HCT116 (cell line): ENCODE measurements at regions not wholly inside any gene's neighbourhood (a gene's known extent, or its start where the extent isn't known, plus 50 kb on each side); places are given as distances from the start of the nearest gene placed in this dataset.
A peak's percentile ranks its signal among the peaks of the same experiment; 100 is the strongest.

Experiments used
- ATAC-seq: fragments of 200-7000 bp; cut with Tn5 transposase; 2 replicates; pipeline ENCODE4 v1.9.1; 2020; ENCODE audit warnings: mild to moderate bottlenecking, moderate library complexity
- BruUV-seq: library from RNA; stranded (reverse); fragments of 400-500 nt; replicated peaks from 2 replicates; lab custom pipeline; 2021; lab: Mats Ljungman, UMichigan
- CTCF ChIA-PET: fragments of 300-600 bp; sonication (Branson Sonifier 250); formaldehyde crosslinking; loops from one replicate; lab custom pipeline; 2021; ENCODE audit warnings: antibody characterized with exemption; lab: Charles Lee
- POLR2A ChIA-PET: fragments of 300-600, 350-600 bp; sonication (Branson Sonifier 250); formaldehyde crosslinking; loops from one replicate; lab custom pipeline; 2021; ENCODE audit warnings: antibody characterized with exemption; lab: Charles Lee
- RAD21 ChIA-PET, 2 experiments: fragments of 300-600 bp; sonication (Branson Sonifier 250); formaldehyde crosslinking; loops; one replicate each; lab custom pipeline; 2023; ENCODE audit warnings: low total read pairs in 2 of 2; ENCODE audit not compliant: uncharacterized antibody in 2 of 2, unreplicated experiment in 2 of 2, low non-redundant PET in 1 of 2; lab: Charles Lee
- DNase-seq: peaks from one replicate; pipeline ENCODE4 v3.0.0-alpha.2; 2010; ENCODE audit warnings: low read depth, low spot score
- H2AFZ ChIP-seq: fragments of 200-600 bp; shearing (Covaris generic), sonication (generic); 2 replicates; pipeline ENCODE4 v1.6.1; 2017; ENCODE audit warnings: low read depth, mixed run types, mixed read lengths, antibody characterized with exemption, low read length; ENCODE audit not compliant: poor library complexity, severe bottlenecking
- H3K27ac ChIP-seq: 2 replicates; pipeline ENCODE4 v1.5.1; 2012; ENCODE audit warnings: low read depth, low read length
- H3K27me3 ChIP-seq: fragments of 200-600 bp; sonication (generic); 2 replicates; pipeline ENCODE4 v1.6.1; 2016; ENCODE audit warnings: mixed run types, low read length, mixed read lengths; ENCODE audit not compliant: insufficient read depth
- H3K36me3 ChIP-seq, 2 experiments: fragments of 200-500 bp in 1 of 2; fragments of 200-600 bp in 1 of 2; sonication (Bioruptor generic) in 1 of 2; sonication (generic) in 1 of 2; 2 replicates each; pipeline versions ENCODE4 v1.5.1 to v1.6.1; 2014 to 2016; ENCODE audit warnings: low read length in 2 of 2, inconsistent platforms in 1 of 2, mixed read lengths in 1 of 2, mixed run types in 1 of 2; ENCODE audit not compliant: insufficient read depth in 2 of 2, control insufficient read depth in 1 of 2
- H3K4me1 ChIP-seq, 2 experiments: fragments of 200-600 bp in 1 of 2; sonication (generic) in 1 of 2; 2 replicates each; pipeline versions ENCODE4 v1.5.1 to v1.6.1; 2012 to 2017; ENCODE audit warnings: low read length in 2 of 2, inconsistent platforms in 1 of 2, mild to moderate bottlenecking in 1 of 2, mixed read lengths in 1 of 2, mixed run types in 1 of 2, moderate library complexity in 1 of 2; ENCODE audit not compliant: insufficient read depth in 2 of 2, control insufficient read depth in 1 of 2
- H3K4me2 ChIP-seq: fragments of 200-600 bp; sonication (generic); 2 replicates; pipeline ENCODE4 v1.6.1; 2017; ENCODE audit warnings: mixed run types, low read length, mixed read lengths
- H3K4me3 ChIP-seq, 2 experiments: fragments of 200-600 bp in 1 of 2; sonication (generic) in 1 of 2; replicated peaks in 1 of 2; 2 replicates each; pipeline ENCODE4 v1.5.1; 2011 to 2016; ENCODE audit warnings: low read length in 2 of 2, control low read depth in 1 of 2, low read depth in 1 of 2, mild to moderate bottlenecking in 1 of 2, mixed read lengths in 1 of 2, mixed run types in 1 of 2
- H3K79me2 ChIP-seq: fragments of 200-600 bp; sonication (generic); 2 replicates; pipeline ENCODE4 v1.6.1; 2017; ENCODE audit warnings: mild to moderate bottlenecking, mixed run types, low read length, moderate library complexity, mixed read lengths; ENCODE audit not compliant: insufficient read depth
- H3K9ac ChIP-seq: fragments of 200-600 bp; sonication (generic); 2 replicates; pipeline ENCODE4 v1.6.1; 2016; ENCODE audit warnings: low read length, mixed read lengths
- H3K9me2 ChIP-seq: fragments of 200-600 bp; sonication (generic), shearing (Covaris generic); 2 replicates; pipeline ENCODE4 v1.6.1; 2017; ENCODE audit warnings: mixed run types, mild to moderate bottlenecking, moderate library complexity; ENCODE audit not compliant: insufficient read depth
- H3K9me3 ChIP-seq, 2 experiments: fragments of 200-500 bp in 1 of 2; fragments of 200-600 bp in 1 of 2; sonication (Bioruptor generic) in 1 of 2; sonication (generic) in 1 of 2; 2 replicates each; pipeline ENCODE4 v1.6.1; 2014 to 2017; ENCODE audit warnings: low read length in 2 of 2, mixed read lengths in 2 of 2, inconsistent platforms in 1 of 2, low read depth in 1 of 2, mild to moderate bottlenecking in 1 of 2, mixed run types in 1 of 2, moderate library complexity in 1 of 2; ENCODE audit not compliant: control insufficient read depth in 1 of 2, insufficient read depth in 1 of 2
- H4K20me1 ChIP-seq: fragments of 200-600 bp; sonication (generic), shearing (Covaris generic); 2 replicates; pipeline ENCODE4 v1.6.1; 2017; ENCODE audit warnings: mixed run types, mild to moderate bottlenecking, moderate library complexity; ENCODE audit not compliant: insufficient read depth
- CEBPB ChIP-seq: IDR thresholded peaks from 2 replicates; pipeline ENCODE4 v1.6.1; 2012; ENCODE audit warnings: low read depth
- EGR1 ChIP-seq: IDR thresholded peaks from 2 replicates; pipeline ENCODE4 v1.6.1; 2012; ENCODE audit warnings: low read depth
- ELF1 ChIP-seq: IDR thresholded peaks from 2 replicates; pipeline ENCODE4 v1.6.1; 2012; ENCODE audit warnings: low read depth, borderline replicate concordance
- FOSL1 ChIP-seq: IDR thresholded peaks from 2 replicates; pipeline ENCODE4 v1.6.1; 2012; ENCODE audit warnings: low read depth
- JUND ChIP-seq: IDR thresholded peaks from 2 replicates; pipeline ENCODE4 v1.6.1; 2012
- POLR2A ChIP-seq: IDR thresholded peaks from 2 replicates; pipeline ENCODE4 v1.7.0; 2011; ENCODE audit warnings: borderline replicate concordance; ENCODE audit not compliant: insufficient read depth, insufficient read length; ENCODE audit errors: extremely low read depth
- POLR2AphosphoS5 ChIP-seq: IDR thresholded peaks from 2 replicates; pipeline ENCODE4 v1.6.1; 2011; ENCODE audit warnings: mild to moderate bottlenecking, low read depth, low read length, moderate library complexity
- RAD21 ChIP-seq: IDR thresholded peaks from 2 replicates; pipeline ENCODE4 v1.6.1; 2012; ENCODE audit warnings: low read depth, mild to moderate bottlenecking
- SP1 ChIP-seq: IDR thresholded peaks from 2 replicates; pipeline ENCODE4 v1.6.1; 2012; ENCODE audit warnings: low read depth
- SRF ChIP-seq: IDR thresholded peaks from 2 replicates; pipeline ENCODE4 v1.6.1; 2012; ENCODE audit warnings: low read depth
- TCF7L2 ChIP-seq: IDR thresholded peaks from 2 replicates; pipeline ENCODE4 v1.7.0; 2011; ENCODE audit warnings: borderline replicate concordance, inconsistent platforms; ENCODE audit not compliant: insufficient read depth, insufficient read length; ENCODE audit errors: extremely low read depth
- YY1 ChIP-seq: IDR thresholded peaks from 2 replicates; pipeline ENCODE4 v1.6.1; 2011; ENCODE audit warnings: low read length, low read depth, moderate library complexity, mild to moderate bottlenecking; ENCODE audit not compliant: insufficient replicate concordance; ENCODE audit errors: extremely low read depth
- ZNF274 ChIP-seq: fragments of 200-500 bp; sonication (Bioruptor generic); IDR thresholded peaks from 2 replicates; pipeline ENCODE4 v1.6.1; 2014; ENCODE audit warnings: mild to moderate bottlenecking, low read depth, low read length, inconsistent platforms
- intact Hi-C: fragments of 100-400 bp; cut with micrococcal nuclease; formaldehyde crosslinking; loops from 2 replicates; pipeline ENCODE4 v1.10.0; 2022
- TF ChIP-seq, protein P1 (sequence below): IDR thresholded peaks from 2 replicates; pipeline ENCODE4 v1.6.1; 2012
- TF ChIP-seq, protein P2 (sequence below): IDR thresholded peaks from 2 replicates; pipeline ENCODE4 v1.6.1; 2012
- TF ChIP-seq, protein P3 (sequence below), 3 experiments: fragments of 200-600 bp in 1 of 3; sonication (generic) in 1 of 3; IDR thresholded peaks in 2 of 3; conservative IDR thresholded peaks in 1 of 3; 2 replicates each; pipeline ENCODE4 v1.5.1; 2012 to 2017; ENCODE audit warnings: low read depth in 2 of 3, low read length in 2 of 3, antibody characterized with exemption in 1 of 3, borderline replicate concordance in 1 of 3, control low read depth in 1 of 3, mild to moderate bottlenecking in 1 of 3, mixed read lengths in 1 of 3, mixed run types in 1 of 3, moderate library complexity in 1 of 3; ENCODE audit not compliant: insufficient read depth in 1 of 3

DNA sequence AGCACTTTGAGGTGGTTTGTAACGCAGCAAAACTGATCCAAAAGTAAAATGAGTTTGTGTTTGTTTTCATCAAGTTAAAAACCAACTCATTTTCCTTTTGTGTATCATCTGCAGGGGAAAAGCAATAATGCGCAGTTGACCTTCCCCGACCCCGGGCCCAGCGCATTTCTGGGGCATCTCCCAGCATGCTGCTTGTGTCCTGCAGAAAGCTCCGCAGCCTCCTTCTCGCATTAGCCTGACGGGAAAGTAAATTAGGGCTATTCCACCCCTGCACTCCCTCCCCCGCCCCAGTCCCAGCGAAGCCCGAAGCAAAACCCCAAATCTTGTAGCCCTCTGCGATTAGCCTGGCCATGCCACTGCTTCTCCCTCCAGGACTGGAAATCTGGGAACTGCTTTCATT, 82.0 kb upstream of the PPM1B start:
- peaks cover 7 to 21% of the 10 kb centered on the region in 2 experiments; a peak in 3 of 4 replicates for H3K4me1 ChIP-seq
- no peaks in the 10 kb centered on the region for H3K9me2 ChIP-seq
- H4K20me1 ChIP-seq: no peaks in the 10 kb centered on the region
- H3K9ac ChIP-seq: no peak overlapping the region
- no peaks in the 10 kb centered on the region for H3K79me2 ChIP-seq
- no peaks in the 10 kb centered on the region for H3K27me3 ChIP-seq
- H3K4me3 ChIP-seq: peak overlapping the region in 1 of 2 experiments; percentile 31; a peak in 2 of 4 replicates
- TF ChIP-seq JUND: no peak
- TF ChIP-seq YY1: no peak
- no peak for TF ChIP-seq POLR2A
- TF ChIP-seq, protein P1, sequence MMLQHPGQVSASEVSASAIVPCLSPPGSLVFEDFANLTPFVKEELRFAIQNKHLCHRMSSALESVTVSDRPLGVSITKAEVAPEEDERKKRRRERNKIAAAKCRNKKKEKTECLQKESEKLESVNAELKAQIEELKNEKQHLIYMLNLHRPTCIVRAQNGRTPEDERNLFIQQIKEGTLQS: no peak
- TF ChIP-seq, protein P2, sequence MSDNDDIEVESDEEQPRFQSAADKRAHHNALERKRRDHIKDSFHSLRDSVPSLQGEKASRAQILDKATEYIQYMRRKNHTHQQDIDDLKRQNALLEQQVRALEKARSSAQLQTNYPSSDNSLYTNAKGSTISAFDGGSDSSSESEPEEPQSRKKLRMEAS: no peak
- TF ChIP-seq SP1: no peak
- no peak for TF ChIP-seq CEBPB
- TF ChIP-seq, all 23 proteins: peak for 0
- H3K9me3 ChIP-seq: no peaks in the 10 kb centered on the region
- H2AFZ ChIP-seq: peak overlapping the region; percentile 96
- peak overlapping the region; percentile 56 for H3K4me2 ChIP-seq
- no TSS peak for BruUV-seq
- ATAC-seq (no peak), DNase-seq (no peak)
- RAD21 ChIA-PET: no interaction called here
- intact Hi-C loops: loop anchor here (1.0 to 5.0 kb wide), 2 partner anchors 205 to 256 kb away; no protein-coding TSS in a partner anchor
- CTCF ChIA-PET: interaction anchor here (0.5 to 1.1 kb wide), 4 partner anchors 10 to 586 kb away, joined by 3 to 4 read pairs (median 3); no protein-coding TSS in a partner anchor
- H3K27ac ChIP-seq: no peak overlapping the region
- POLR2A ChIA-PET: no interaction called here
- no peaks in the 10 kb centered on the region for H3K36me3 ChIP-seq

DNA sequence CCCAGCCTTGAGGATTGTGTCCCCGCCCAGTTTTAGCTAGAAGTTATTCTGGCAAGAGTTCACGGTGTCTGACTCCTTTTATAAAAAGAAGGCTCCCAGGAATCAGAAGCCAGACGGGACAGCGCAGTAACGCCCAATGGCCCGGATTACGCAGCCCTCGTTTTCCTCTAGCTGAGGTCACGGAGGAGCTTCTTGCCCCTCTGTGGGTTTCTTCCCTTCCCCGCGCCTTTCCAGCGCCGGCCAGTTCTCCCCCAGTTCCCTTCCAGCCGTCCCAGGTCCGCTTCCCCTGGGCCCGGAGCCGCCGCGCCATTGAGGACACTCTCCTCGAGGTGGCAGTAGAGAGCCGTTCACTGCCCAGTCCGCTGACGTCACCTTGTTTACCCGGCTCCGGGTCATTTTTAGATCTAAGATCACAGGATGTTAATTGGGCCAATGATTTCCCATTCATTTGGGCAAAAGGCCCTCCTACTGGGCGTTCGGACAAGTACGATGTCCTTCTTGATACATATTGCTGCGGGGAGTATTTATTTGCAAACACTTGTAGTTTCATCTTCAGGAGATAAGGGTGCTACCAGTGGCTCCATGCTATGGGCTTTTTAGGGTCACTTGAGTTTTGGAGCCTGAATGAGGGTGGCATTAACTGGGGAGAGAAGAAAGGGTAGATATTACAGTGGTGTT, 81.5 kb upstream of the PPM1B start:
- H3K27me3 ChIP-seq: no peaks in the 10 kb centered on the region
- DNase-seq (peak; percentile 68), ATAC-seq (peak; percentile 94)
- H3K27ac ChIP-seq: no peak overlapping the region
- H3K4me3 ChIP-seq: peak overlapping the region; percentile 27 to 31
- no peaks in the 10 kb centered on the region for H4K20me1 ChIP-seq
- TF ChIP-seq SP1 (no peak), FOSL1 (no peak), YY1 (peak; percentile 74), RAD21 (peak; percentile 93), ZNF274 (no peak), POLR2AphosphoS5 (0 out of 2 replicates have a peak, but pooled peaks have one; percentile 26), ELF1 (no peak), JUND (0 out of 2 replicates have a peak, but pooled peaks have one; percentile 18), SRF (no peak), TCF7L2 (peak; percentile 55), EGR1 (no peak)
- TF ChIP-seq, protein P3, sequence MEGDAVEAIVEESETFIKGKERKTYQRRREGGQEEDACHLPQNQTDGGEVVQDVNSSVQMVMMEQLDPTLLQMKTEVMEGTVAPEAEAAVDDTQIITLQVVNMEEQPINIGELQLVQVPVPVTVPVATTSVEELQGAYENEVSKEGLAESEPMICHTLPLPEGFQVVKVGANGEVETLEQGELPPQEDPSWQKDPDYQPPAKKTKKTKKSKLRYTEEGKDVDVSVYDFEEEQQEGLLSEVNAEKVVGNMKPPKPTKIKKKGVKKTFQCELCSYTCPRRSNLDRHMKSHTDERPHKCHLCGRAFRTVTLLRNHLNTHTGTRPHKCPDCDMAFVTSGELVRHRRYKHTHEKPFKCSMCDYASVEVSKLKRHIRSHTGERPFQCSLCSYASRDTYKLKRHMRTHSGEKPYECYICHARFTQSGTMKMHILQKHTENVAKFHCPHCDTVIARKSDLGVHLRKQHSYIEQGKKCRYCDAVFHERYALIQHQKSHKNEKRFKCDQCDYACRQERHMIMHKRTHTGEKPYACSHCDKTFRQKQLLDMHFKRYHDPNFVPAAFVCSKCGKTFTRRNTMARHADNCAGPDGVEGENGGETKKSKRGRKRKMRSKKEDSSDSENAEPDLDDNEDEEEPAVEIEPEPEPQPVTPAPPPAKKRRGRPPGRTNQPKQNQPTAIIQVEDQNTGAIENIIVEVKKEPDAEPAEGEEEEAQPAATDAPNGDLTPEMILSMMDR (IDR thresholded peaks at IDR 0.05 in 2 of 3, conservative IDR thresholded peaks at IDR 0.05 in 1 of 3; ENCODE audit: borderline replicate concordance in 1 of 3, insufficient read depth in 1 of 3, low read depth in 2 of 3, low read length in 2 of 3): peak; percentile 89 to 97 (median 95)
- TF ChIP-seq, protein P1: peak; percentile 80
- intact Hi-C loops: loop anchor here (1.0 to 5.0 kb wide), 2 partner anchors 204 to 255 kb away; no protein-coding TSS in a partner anchor
- H3K36me3 ChIP-seq: no peaks in the 10 kb centered on the region
- no TSS peak for BruUV-seq
- H3K9ac ChIP-seq: peak overlapping the region; percentile 15; the same call in 1 of the 2 replicates
- no peaks in the 10 kb centered on the region for H3K9me2 ChIP-seq
- ChIA-PET RAD21 (no interaction called here), POLR2A (no interaction called here), CTCF (interaction anchor here (0.5 to 1.1 kb wide), 4 partner anchors 9 to 586 kb away, joined by 3 to 4 read pairs (median 3); no protein-coding TSS in a partner anchor)
- H3K9me3 ChIP-seq: no peaks in the 10 kb centered on the region
- peak overlapping the region; percentile 96 for H2AFZ ChIP-seq
- no peaks in the 10 kb centered on the region for H3K79me2 ChIP-seq
- peaks cover 7 to 21% of the 10 kb centered on the region in 2 experiments; a peak in 3 of 4 replicates for H3K4me1 ChIP-seq
- H3K4me2 ChIP-seq: peak overlapping the region; percentile 56
